GM20431 (cell line): ENCODE measurements at regions not wholly inside any gene's neighbourhood (a gene's known extent, or its start where the extent isn't known, plus 50 kb on each side); places are given as distances from the start of the nearest gene placed in this dataset.
"Not testable (repeated sequence)": the region's sequence is repeated elsewhere in the genome, so short reads cannot be mapped to it uniquely, and the experiment has no call there.

Source experiments
- in situ Hi-C: fragments of 300-500 bp; cut with MseI, MboI; formaldehyde crosslinking; loops from one replicate; pipeline ENCODE4 v1.15.0; 2020; ENCODE audit warnings: low sequenced_read_pairs; ENCODE audit not compliant: unreplicated experiment

- in situ Hi-C loops: not testable (repeated sequence)
Measured at GRCh38 chr15:20056871-20057270, 484.7 kb downstream of the GOLGA6L6 start.

- in situ Hi-C loops: not testable (repeated sequence)
Measured at GRCh38 chr15:20055921-20056320, 485.7 kb downstream of the GOLGA6L6 start.

- in situ Hi-C loops: not testable (repeated sequence)
Measured at GRCh38 chr15:20048189-20048588, 493.4 kb downstream of the GOLGA6L6 start.

- in situ Hi-C loops: not testable (repeated sequence)
Measured at GRCh38 chr15:20045165-20045564, 496.4 kb downstream of the GOLGA6L6 start.

- in situ Hi-C loops: not testable (repeated sequence)
Measured at GRCh38 chr15:20040691-20041090, 500.9 kb downstream of the GOLGA6L6 start.

- in situ Hi-C loops: not testable (repeated sequence)
Measured at GRCh38 chr15:20025040-20025439, 516.6 kb downstream of the GOLGA6L6 start.

- in situ Hi-C loops: not testable (repeated sequence)
Measured at GRCh38 chr15:20022349-20022748, 519.3 kb downstream of the GOLGA6L6 start.

GRCh38 chr15:20021351-20021750 lies 520.2 kb downstream of the GOLGA6L6 start:
- in situ Hi-C loops: not testable (repeated sequence)

GRCh38 chr15:20020588-20020987 lies 521.0 kb downstream of the GOLGA6L6 start:
- in situ Hi-C loops: not testable (repeated sequence)

GRCh38 chr15:20019758-20020157 lies 521.8 kb downstream of the GOLGA6L6 start:
- in situ Hi-C loops: not testable (repeated sequence)

- in situ Hi-C loops: not testable (repeated sequence)
Measured at GRCh38 chr15:20017581-20017980, 524.0 kb downstream of the GOLGA6L6 start.

- in situ Hi-C loops: not testable (repeated sequence)
Measured at GRCh38 chr15:20016941-20017340, 524.7 kb downstream of the GOLGA6L6 start.

GRCh38 chr15:20012837-20013236 lies 528.8 kb downstream of the GOLGA6L6 start:
- in situ Hi-C loops: not testable (repeated sequence)

- in situ Hi-C loops: not testable (repeated sequence)
Measured at GRCh38 chr15:20010759-20011158, 530.8 kb downstream of the GOLGA6L6 start.

GRCh38 chr15:20009619-20010018 lies 532.0 kb downstream of the GOLGA6L6 start:
- in situ Hi-C loops: not testable (repeated sequence)

- in situ Hi-C loops: not testable (repeated sequence)
Measured at GRCh38 chr15:20007338-20007737, 534.3 kb downstream of the GOLGA6L6 start.

GRCh38 chr15:20003471-20003870 lies 538.1 kb downstream of the GOLGA6L6 start:
- in situ Hi-C loops: not testable (repeated sequence)

GRCh38 chr15:20002560-20002959 lies 539.0 kb downstream of the GOLGA6L6 start:
- in situ Hi-C loops: not testable (repeated sequence)

- in situ Hi-C loops: not testable (repeated sequence)
Measured at GRCh38 chr15:19996574-19997194, 544.9 kb downstream of the GOLGA6L6 start.

- in situ Hi-C loops: not testable (repeated sequence)
Measured at GRCh38 chr15:19995296-19995695, 546.3 kb downstream of the GOLGA6L6 start.

- in situ Hi-C loops: no loop called here
Measured at GRCh38 chr15:19992428-19992827, 549.2 kb downstream of the GOLGA6L6 start.

- in situ Hi-C loops: no loop called here
Measured at GRCh38 chr15:19988094-19988660, 553.4 kb downstream of the GOLGA6L6 start.
